GM18511 (cell line): ENCODE measurements at regions not wholly inside any gene's neighbourhood (a gene's known extent, or its start where the extent isn't known, plus 50 kb on each side); places are given as distances from the start of the nearest gene placed in this dataset.
"Not testable (repeated sequence)": the region's sequence is repeated elsewhere in the genome, so short reads cannot be mapped to it uniquely, and the experiment has no call there.

ENCODE experiments used
- ATAC-seq: cut with Tn5 transposase; IDR thresholded peaks from one replicate; pipeline ENCODE4 v1.9.1; 2021; ENCODE audit warnings: mild to moderate bottlenecking, moderate library complexity; ENCODE audit not compliant: unreplicated experiment

DNA sequence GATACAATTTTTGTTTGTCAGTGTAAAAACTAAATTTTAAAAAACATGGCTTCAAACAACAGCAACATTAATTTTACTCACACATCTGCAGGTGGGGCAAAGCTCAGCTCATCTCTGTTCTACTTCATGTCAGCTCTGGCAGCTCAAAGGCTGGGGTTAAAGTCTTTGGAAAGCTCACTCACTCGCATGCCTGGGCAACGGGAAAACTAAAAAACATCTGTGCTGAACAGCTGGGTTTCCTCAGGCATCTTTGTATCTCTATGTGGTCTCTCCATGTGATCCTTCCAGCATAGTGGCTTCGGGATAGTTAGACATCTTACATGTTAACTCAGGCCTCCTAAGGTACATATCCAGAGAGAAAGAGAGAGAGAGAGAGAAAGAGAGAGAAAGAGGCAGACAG is 499.6 kb downstream of the RFPL4B start:
- ATAC-seq = no peak

GRCh38 chr6:112851146-112851545 is 504.0 kb downstream of the RFPL4B start:
- ATAC-seq = no peak

GRCh38 chr6:112853162-112853561 is 506.0 kb downstream of the RFPL4B start:
- no peak for ATAC-seq

DNA sequence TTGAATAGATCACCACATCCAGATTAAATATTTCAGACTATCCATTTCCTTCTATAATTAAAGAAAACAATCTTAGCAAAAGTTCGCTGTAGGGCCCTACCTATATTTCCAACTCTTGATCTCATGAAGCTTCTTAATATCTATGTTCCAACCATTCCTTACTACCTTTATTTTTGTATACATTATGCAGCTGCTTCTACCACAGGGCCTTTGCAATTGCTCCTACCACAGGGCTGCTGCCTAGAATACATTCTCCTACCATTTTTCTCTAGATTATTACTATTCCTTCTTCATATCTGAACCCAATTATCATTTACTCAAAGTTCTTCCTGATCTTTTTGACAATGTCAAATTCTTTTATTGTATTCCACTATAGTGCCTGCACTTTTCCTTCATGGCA is 516.6 kb downstream of the RFPL4B start:
- ATAC-seq = no peak

DNA sequence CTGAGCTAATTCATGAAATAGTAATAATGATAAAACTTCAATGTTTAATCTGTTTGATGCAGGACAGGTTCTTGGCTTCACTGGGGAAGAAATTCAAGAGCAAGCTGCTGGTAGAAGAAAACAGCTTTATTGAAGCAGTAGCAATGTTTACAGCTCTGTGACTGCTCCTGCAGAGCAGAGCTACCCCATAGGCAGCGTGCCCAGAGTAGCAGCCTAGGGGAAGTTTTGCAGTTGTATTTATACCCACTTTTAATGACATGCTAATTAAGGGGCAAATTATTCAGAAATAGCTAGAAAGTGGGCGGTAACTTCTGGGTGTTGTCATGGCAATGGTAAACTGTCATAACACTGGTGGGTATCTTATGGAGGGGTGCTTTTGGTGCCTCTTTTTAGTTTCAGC is 518.0 kb downstream of the RFPL4B start:
- no peak for ATAC-seq

DNA sequence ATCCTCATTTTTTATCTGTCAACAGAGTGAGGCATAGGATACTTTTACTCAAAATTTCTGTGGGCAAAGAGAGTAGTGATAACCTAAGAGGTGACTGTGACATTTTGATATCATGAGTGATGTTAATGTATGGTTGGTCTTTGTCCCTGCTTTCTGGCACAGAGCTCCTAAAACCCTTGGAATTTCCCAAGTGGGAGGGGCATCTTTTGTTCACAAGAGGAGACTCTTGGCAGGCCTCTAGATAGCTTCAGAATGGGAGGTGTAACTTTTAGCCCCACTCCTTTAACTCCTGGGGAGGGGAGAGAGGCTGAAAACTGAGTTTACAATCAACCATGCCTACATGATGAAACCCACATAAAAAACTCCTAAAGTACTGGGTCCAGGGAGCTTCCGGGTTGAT is 527.8 kb downstream of the RFPL4B start:
- ATAC-seq = no peak

DNA sequence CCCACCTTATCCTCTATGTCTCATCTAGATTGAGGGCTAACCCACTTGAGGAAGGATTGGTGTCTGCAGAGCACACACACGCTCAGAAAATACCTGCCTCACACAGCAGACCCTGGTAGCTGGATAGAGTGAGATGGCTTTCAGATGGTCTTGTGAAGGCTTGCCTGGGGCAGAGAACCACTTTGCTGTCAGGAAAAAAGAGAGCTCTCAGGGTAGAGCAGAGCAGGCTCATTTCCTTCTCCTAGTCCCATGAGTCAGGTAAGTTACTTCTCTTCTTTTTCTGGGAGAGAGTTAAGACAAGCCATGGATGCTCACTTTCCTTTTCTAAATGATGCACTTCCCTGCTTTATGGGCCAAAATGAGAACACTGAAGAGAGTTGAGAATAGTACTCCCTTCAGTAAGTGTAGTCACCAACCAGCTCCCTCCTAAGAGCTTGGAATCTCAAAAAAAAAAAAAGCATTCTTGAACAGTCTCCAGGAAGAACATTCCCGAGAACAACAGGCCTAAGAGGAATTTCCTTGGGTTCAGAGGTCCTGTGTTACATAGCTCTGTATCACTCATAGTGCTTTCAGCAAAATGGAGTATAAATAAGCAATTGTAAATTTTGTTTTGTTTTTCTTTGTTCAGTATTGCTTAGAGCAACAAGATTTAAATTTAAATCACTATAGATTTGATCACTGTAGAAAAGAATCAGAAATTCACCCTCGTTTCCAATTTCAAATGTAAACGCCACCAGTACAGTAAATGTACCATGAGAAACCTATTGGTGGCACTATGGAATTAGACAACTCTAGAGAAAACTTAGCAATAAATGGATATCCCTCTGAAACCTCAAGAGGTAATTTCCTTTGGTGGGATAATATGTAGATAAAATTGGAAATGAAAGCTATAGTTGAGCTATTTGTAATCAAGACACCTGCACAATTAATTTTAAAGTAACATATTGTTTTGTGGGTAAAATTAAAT is 530.3 kb downstream of the RFPL4B start:
- no peak for ATAC-seq

GRCh38 chr6:112879920-112880413 is 532.8 kb downstream of the RFPL4B start:
- no peak for ATAC-seq

DNA sequence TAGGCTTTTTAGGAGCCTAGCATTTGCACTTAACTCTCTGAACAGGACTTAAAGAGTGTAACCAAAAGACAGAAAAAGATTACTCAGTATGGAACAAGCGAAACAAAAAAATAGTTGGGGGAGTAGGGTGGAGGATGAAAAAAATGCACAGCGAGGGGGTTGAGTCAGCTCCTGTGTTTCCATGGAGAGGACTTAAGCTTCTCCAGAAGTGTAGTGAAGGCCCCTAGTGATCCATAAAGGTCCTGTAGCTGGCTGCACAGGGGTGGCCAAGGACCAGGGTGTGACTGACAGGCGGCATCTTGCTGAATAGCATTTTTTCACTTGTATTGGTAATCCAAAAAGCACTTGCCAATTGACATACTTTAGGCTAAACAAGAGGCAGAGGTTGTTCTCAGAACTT is 533.9 kb downstream of the RFPL4B start:
- ATAC-seq = no peak

DNA sequence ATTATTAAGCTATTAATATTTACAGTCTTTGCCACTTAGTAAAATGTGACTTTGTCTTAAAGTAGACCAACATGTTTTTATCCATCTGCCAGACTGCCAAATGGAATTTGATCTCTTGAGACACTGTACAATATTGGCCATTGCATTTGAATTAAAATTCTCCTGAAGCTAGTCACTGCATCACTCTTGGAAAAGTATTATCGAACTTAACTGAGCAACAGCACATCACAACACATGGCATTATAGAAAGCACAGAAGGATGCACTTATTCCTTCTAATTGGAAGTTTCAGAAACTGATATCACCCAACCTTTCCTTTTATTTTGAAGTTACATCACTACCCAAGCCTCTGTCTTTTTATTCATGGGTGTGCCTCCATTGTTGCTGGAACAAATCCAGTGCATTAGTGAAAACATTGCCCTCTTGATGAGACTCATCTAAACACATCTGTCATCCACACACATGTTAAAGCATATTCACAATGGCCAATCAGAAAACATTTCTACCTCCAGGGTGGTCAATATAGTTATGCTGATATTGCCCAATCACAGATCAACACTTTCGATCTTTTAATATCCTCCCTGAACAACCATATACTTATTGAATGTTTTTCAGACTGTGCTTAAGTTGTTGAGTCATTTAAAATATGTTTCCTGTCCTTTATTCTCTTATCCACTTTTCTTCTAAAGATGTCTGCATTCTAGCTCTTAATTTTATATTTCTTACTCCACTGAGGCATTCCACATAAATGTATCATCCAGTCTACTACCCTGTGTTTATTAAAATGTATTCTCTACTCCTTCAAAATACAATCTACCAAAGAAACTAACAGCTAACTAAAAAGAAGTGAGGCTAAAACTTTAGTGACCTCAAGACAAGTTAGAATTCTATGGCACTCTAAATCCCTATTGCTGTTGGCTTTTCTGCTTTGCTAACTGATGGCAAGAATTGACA is 535.0 kb downstream of the RFPL4B start:
- no peak for ATAC-seq

DNA sequence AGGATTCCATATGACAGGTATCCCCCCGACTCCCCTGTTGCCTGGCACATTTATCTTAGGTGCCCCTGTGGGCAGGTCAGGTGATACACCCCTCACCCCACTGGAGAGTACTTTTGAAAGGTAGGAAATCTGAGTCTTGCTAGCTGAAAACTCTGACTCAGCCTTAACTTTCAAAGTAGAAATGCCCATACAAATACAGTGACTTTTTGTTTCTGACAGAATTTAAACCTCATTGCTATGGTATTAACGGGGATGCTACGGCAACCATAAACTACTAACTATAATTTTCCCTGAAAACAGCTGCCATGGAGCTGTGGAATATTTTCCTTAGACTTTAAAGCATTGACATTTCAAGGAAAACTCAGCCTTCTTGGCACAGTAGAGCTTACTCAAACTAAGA is 536.0 kb downstream of the RFPL4B start:
- ATAC-seq = no peak

- no peak for ATAC-seq
Measured at GRCh38 chr6:112886415-112886814, 539.3 kb downstream of the RFPL4B start.

DNA sequence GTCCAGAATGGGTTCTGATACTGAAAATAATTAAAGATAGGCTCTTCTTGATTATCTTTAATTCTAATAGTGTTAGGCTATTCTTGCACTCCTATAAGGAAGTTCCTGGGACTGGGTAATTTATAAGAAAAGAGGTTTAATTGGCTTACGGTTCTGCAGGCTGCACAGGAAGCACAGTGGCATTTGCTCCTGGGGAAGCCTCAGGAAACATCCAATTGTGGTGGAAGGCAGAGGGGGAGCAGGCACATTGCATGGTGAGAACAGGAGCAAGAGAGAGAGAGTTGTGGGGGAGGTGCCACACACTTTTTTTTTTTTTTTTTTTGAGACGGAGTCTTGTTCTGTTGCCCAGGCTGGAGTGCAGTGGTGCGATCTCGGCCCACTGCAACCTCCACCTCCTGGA is 540.3 kb downstream of the RFPL4B start:
- not testable (repeated sequence) for ATAC-seq

DNA sequence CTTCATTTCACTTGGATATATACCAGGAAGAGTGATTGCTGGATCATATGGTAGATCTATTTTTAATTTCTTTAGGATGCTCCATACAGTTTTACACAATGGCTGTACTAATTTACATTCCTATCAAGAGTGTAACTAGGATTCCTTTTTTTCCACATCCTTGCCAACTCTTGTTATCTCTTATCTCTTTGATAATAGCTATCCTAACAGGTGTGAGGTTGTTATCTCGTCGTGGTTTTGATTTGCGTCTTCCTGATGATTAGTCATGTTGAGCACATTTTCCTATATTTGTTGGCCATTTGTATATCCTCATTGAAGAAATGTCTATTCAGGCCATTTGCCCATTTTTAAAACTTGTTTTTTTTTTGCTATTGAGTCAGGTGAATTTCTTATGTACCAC is 552.4 kb downstream of the RFPL4B start:
- no peak for ATAC-seq

- no peak for ATAC-seq
Measured at GRCh38 chr6:112903361-112903760, 556.2 kb downstream of the RFPL4B start.

- no peak for ATAC-seq
Measured at GRCh38 chr6:112906726-112907125, 559.6 kb downstream of the RFPL4B start.

DNA sequence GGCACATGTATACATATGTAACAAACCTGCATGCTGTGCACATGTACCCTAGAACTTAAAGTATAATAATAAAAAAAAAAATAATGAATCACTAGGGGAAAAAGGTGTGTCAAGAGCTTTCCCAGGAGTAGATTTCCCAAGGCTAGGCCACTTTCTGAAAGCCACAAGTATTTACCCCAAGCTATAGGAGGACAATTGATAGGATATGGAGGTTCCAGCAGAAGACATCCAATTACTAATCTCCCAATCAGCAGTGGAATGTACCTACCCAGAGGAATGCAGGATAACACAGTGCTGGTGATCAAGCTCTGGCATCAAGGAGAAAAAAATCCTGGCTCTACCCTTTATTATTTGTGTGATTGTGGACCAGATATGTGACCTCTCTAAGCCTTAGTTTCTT is 562.7 kb downstream of the RFPL4B start:
- no peak for ATAC-seq

GRCh38 chr6:112910256-112910655 is 563.1 kb downstream of the RFPL4B start:
- ATAC-seq = no peak

DNA sequence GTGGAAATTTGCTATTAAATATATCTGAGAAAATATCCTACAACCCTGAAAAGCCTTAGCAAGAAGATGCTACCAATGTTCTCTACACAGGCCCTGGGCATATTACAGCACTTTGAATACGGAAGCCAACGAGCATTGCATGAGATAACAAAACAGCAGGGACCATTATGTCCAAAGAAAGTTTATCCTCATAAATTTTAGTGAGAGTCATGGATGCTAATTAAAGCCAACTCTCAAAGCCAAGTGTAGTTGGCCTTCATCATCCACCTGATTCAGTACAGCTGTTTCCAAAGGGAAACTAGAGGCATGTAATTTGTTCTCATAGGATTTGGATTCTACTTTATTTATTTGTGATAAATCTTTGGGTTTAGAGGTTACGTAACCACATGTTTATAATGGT is 564.8 kb downstream of the RFPL4B start:
- no peak for ATAC-seq

DNA sequence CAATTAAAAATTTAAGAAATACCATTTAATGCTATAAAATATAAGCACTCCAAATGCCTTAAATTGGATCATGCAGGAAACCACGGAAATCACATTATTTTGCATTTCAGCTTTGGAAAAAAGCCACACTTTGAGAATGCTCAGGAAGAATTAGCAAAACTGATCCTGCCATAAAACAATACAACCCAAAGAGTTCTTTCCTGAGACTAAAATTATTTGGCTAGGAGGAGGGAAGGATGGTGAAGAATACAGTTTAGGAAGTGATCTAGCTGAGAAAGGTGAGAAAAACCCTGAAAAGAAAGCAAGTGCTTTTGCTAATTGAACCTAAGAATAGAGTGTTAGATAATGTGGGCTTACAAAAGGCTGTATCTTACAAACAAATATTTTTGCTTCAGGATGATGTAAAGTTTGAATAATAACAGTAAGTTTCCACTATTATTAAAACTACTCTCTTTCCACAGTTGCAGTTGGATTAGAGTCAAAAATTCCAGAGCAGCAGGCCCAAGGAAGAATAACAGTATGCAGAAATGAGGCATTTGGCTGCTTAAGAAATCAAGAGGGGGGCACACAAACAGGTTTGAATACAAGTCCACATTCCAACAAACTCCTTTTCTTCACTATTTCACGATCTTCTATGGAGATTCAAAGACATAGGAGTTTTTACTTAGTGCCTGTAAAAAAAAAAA is 565.4 kb downstream of the RFPL4B start:
- no peak for ATAC-seq

GRCh38 chr6:112919744-112920143 is 572.6 kb downstream of the RFPL4B start:
- ATAC-seq = not testable (repeated sequence)
